K562 (cell line): ENCODE measurements at regions not wholly inside any gene's neighbourhood (a gene's known extent, or its start where the extent isn't known, plus 50 kb on each side); places are given as distances from the start of the nearest gene placed in this dataset.

Source experiments
- ATAC-seq: fragments of 200-7000 bp; cut with Tn5 transposase; 3 replicates; pipeline ENCODE4 v1.9.1; 2020; ENCODE audit warnings: moderate library complexity
- BruUV-seq: library from RNA; stranded (reverse); fragments of 400-500 nt; replicated peaks from 2 replicates; lab custom pipeline; 2021; lab: Mats Ljungman, UMichigan
- CTCF ChIA-PET: fragments of 300-600 bp; formaldehyde crosslinking; extraction: SDS; loops from one replicate; lab custom pipeline; 2021; ENCODE audit warnings: low intra/inter-chr PET ratio; lab: Yijun Ruan, JAX
- POLR2A ChIA-PET: fragments of 300-600, 350-650 bp; sonication (Branson Sonifier 250); formaldehyde crosslinking; extraction: SDS; loops from one replicate; lab custom pipeline; 2021; ENCODE audit warnings: antibody characterized with exemption, inconsistent platforms; lab: Yijun Ruan, JAX
- DNase-seq, 4 experiments: peaks; one replicate each; pipeline versions ENCODE4 v3.0.0 to v3.0.0-alpha.2; 2011 to 2018; ENCODE audit warnings: low spot score in 3 of 4, mixed read lengths in 3 of 4; ENCODE audit errors: extremely low read depth in 1 of 4
- FAIRE-seq: peaks from 2 replicates; lab custom pipeline; 2011; peaks lifted over from hg19 to GRCh38; lab: Jason Lieb, UNC
- H2AFZ ChIP-seq: 2 replicates; pipeline ENCODE4 v1.6.0; 2011; ENCODE audit warnings: low read depth, low read length, control low read depth, inconsistent platforms
- H3K27ac ChIP-seq: fragments of 200-600 bp; 3 replicates; pipeline ENCODE4 v1.8.0; 2011; ENCODE audit warnings: low read depth, mild to moderate bottlenecking, control low read depth, inconsistent platforms, low read length, moderate library complexity, mixed read lengths; ENCODE audit errors: extremely low read depth
- H3K27me3 ChIP-seq, 2 experiments: fragments of 300-600 bp in 1 of 2; 2 replicates in 1 of 2; 3 replicates in 1 of 2; pipeline versions ENCODE4 v1.6.0 to v1.8.0; 2011; ENCODE audit warnings: inconsistent platforms in 2 of 2, low read length in 2 of 2, mild to moderate bottlenecking in 1 of 2, mixed read lengths in 1 of 2, moderate library complexity in 1 of 2; ENCODE audit not compliant: control insufficient read depth in 2 of 2, insufficient read depth in 2 of 2
- H3K36me3 ChIP-seq: fragments of 300-600 bp; 3 replicates; pipeline ENCODE4 v1.8.0; 2011; ENCODE audit warnings: mild to moderate bottlenecking, low read length, inconsistent platforms; ENCODE audit not compliant: control insufficient read depth, insufficient read depth
- H3K4me1 ChIP-seq, 2 experiments: fragments of 200-600 bp in 1 of 2; replicated peaks in 1 of 2; 2 replicates in 1 of 2; 3 replicates in 1 of 2; pipeline versions ENCODE4 v1.5.1 to v1.8.0; 2011; ENCODE audit warnings: inconsistent platforms in 2 of 2, low read length in 2 of 2, mild to moderate bottlenecking in 1 of 2, mixed read lengths in 1 of 2, moderate library complexity in 1 of 2; ENCODE audit not compliant: control insufficient read depth in 2 of 2, insufficient read depth in 2 of 2
- H3K4me2 ChIP-seq: 2 replicates; pipeline ENCODE4 v1.6.1; 2011; ENCODE audit warnings: low read length, control low read depth, inconsistent platforms, mixed read lengths; ENCODE audit not compliant: insufficient read depth
- H3K4me3 ChIP-seq: fragments of 200-600 bp; sonication (generic), shearing (Covaris generic); 2 replicates; pipeline ENCODE4 v1.5.1; 2016; ENCODE audit warnings: control low read depth, inconsistent platforms
- H3K79me2 ChIP-seq: fragments of 200-600 bp; 3 replicates; pipeline ENCODE4 v1.8.0; 2011; ENCODE audit warnings: low read length, inconsistent platforms; ENCODE audit not compliant: control insufficient read depth, insufficient read depth
- H3K9ac ChIP-seq, 2 experiments: 2 replicates each; pipeline versions ENCODE4 v1.6.0 to v1.6.1; 2011; ENCODE audit warnings: low read depth in 2 of 2, low read length in 2 of 2, control low read depth in 1 of 2, inconsistent platforms in 1 of 2, mild to moderate bottlenecking in 1 of 2, mixed read lengths in 1 of 2; ENCODE audit not compliant: insufficient read depth in 1 of 2
- H3K9me1 ChIP-seq: one replicate; pipeline ENCODE4 v1.6.0; 2011; ENCODE audit warnings: inconsistent platforms, mild to moderate bottlenecking, low read length, moderate library complexity; ENCODE audit not compliant: control insufficient read depth, insufficient read depth
- H3K9me3 ChIP-seq: replicated peaks from 2 replicates; pipeline ENCODE4 v1.5.1; 2011; ENCODE audit warnings: low read depth, low read length, inconsistent platforms; ENCODE audit not compliant: control insufficient read depth, insufficient read depth
- H4K20me1 ChIP-seq: replicated peaks from 2 replicates; pipeline ENCODE4 v1.6.1; 2011; ENCODE audit warnings: low read length, inconsistent platforms, mixed read lengths; ENCODE audit not compliant: control insufficient read depth, insufficient read depth
- HNRNPK ChIP-seq: fragments of 200-400 bp; formaldehyde crosslinking; IDR thresholded peaks from one replicate; pipeline ENCODE4 v1.6.1; 2018; ENCODE audit warnings: mild to moderate bottlenecking, low read depth, low read length; ENCODE audit not compliant: poor library complexity, severe bottlenecking
- KDM4B ChIP-seq, 2 experiments: fragments of 450-650 bp in 1 of 2; sonication (generic) in 1 of 2; IDR thresholded peaks; 2 replicates each; pipeline ENCODE4 v1.6.1; 2016 to 2017; ENCODE audit warnings: borderline replicate concordance in 2 of 2, antibody characterized with exemption in 1 of 2, low read depth in 1 of 2, mild to moderate bottlenecking in 1 of 2
- ZNF197 ChIP-seq: fragments of 200-800 bp; sonication (Bioruptor generic); IDR thresholded peaks from 2 replicates; pipeline ENCODE4 v1.6.1; 2016; ENCODE audit warnings: low read depth, missing genetic modification characterization, missing compliant biosample characterization
- ZNF316 ChIP-seq: fragments of 450-650 bp; IDR thresholded peaks from 2 replicates; pipeline ENCODE4 v1.6.1; 2016
- WGBS: fragments of 100-300 bp; shearing (Covaris generic); methylation state at CpG from one replicate; pipeline ENCODE4 v1.1.6; 2016; ENCODE audit warnings: low coverage, mixed read lengths; ENCODE audit not compliant: insufficient coverage; ENCODE audit errors: missing lambda C conversion rate; 5-methylcytosine and 5-hydroxymethylcytosine counted together
- in situ Hi-C: fragments of 300-500 bp; cut with MboI; formaldehyde crosslinking; loops from 4 replicates; pipeline ENCODE4 v1.15.0; 2018; ENCODE audit warnings: inconsistent platforms, mixed read lengths
- intact Hi-C: fragments of 100-400 bp; cut with micrococcal nuclease; formaldehyde crosslinking; loops from 2 replicates; pipeline ENCODE4 v1.14.2; 2022
- TF ChIP-seq, protein P1 (sequence below): fragments of 450-650 bp; IDR thresholded peaks from 2 replicates; pipeline ENCODE4 v1.6.1; 2016; ENCODE audit warnings: missing biosample characterization, missing genetic modification characterization
- TF ChIP-seq, protein P2 (sequence below): fragments of 250-450 bp; sonication (Bioruptor Pico); IDR thresholded peaks from 2 replicates; pipeline ENCODE4 v1.8.0; 2021; ENCODE audit warnings: borderline replicate concordance, mild to moderate bottlenecking, moderate library complexity; ENCODE audit not compliant: poor library complexity, severe bottlenecking

GRCh38 chr1:209364716-209365115, 218.8 kb upstream of the CAMK1G start (continued):
- TF ChIP-seq, protein P1, sequence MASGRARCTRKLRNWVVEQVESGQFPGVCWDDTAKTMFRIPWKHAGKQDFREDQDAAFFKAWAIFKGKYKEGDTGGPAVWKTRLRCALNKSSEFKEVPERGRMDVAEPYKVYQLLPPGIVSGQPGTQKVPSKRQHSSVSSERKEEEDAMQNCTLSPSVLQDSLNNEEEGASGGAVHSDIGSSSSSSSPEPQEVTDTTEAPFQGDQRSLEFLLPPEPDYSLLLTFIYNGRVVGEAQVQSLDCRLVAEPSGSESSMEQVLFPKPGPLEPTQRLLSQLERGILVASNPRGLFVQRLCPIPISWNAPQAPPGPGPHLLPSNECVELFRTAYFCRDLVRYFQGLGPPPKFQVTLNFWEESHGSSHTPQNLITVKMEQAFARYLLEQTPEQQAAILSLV (tag) = no peak
- no peak for TF ChIP-seq KDM4B (IDR thresholded peaks at IDR 0.05; ENCODE audit: borderline replicate concordance in 2 of 2, low read depth in 1 of 2)
- TF ChIP-seq, all 486 proteins: peak for 0

DNA sequence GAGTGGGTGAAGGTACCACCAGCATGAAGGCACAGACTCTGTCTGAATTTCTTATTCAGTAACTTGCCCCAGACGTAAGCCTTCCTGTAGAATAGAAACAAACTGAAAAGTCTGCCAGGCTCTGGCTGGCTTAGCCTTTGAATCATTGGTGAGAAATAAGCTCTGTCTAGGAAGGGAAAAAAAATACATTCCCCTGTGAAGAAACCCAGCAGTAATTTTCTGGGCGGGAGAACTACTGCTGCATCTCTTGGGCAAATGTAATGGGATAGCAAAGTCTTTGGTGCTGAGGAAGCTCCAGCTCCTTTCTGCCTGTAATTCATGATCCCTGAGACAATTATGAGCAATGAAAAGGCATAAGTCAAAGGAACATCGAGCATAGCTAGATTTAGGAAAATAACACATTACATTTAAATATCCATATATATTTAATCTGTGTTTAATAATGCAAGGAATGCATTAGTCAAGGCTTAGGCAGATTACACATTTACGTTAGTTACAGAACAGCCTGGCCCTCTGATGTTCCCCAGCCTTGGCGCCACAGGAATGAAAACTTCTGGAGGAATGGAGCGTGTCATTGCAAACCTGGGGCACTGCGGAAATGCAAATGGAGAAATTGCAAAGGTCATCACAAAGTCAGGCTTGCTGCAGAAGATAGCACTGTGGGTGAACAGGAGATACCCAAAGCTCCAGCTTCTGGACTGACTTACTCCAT, 216.3 kb upstream of the CAMK1G start:
- no peaks in the 10 kb centered on the region for H3K9me3 ChIP-seq
- no peak overlapping the region for H2AFZ ChIP-seq
- BruUV-seq = no TSS peak
- no peak overlapping the region for H3K27ac ChIP-seq
- ChIA-PET POLR2A (no interaction called here), CTCF (no interaction called here)
- no peak overlapping the region for H3K9ac ChIP-seq
- no peaks in the 10 kb centered on the region for H3K36me3 ChIP-seq
- DNase-seq (no peak), ATAC-seq (no peak), FAIRE-seq (no peak)
- no peaks in the 10 kb centered on the region for H3K79me2 ChIP-seq
- H3K4me2 ChIP-seq = no peak overlapping the region
- H3K4me3 ChIP-seq = no peak overlapping the region
- 1% methylated on average over 7 of the region's 7 CpGs for WGBS
- TF ChIP-seq ZNF197 (no peak), HNRNPK (no peak), ZNF316 (peak; percentile 22; the same call in 1 of the 2 replicates)
- TF ChIP-seq, protein P2, sequence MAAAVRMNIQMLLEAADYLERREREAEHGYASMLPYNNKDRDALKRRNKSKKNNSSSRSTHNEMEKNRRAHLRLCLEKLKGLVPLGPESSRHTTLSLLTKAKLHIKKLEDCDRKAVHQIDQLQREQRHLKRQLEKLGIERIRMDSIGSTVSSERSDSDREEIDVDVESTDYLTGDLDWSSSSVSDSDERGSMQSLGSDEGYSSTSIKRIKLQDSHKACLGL (CRISPR knock-in tag) = no peak
- H3K27me3 ChIP-seq = no peaks in the 10 kb centered on the region
- intact Hi-C loops = no loop called here
- in situ Hi-C loops = no loop called here
- H4K20me1 ChIP-seq = no peaks in the 10 kb centered on the region
- H3K9me1 ChIP-seq = no peaks in the 10 kb centered on the region
- H3K4me1 ChIP-seq = no peaks in the 10 kb centered on the region
